HL-60 (cell line): ENCODE measurements at regions not wholly inside any gene's neighbourhood (a gene's known extent, or its start where the extent isn't known, plus 50 kb on each side); places are given as distances from the start of the nearest gene placed in this dataset.

Source experiments
- DNase-seq, 2 experiments: peaks; one replicate each; pipeline ENCODE4 v3.0.0-alpha.2; 2010 to 2020; ENCODE audit warnings: low read depth in 1 of 2, low spot score in 1 of 2
- H3K27ac ChIP-seq: fragments of 250-450 bp; sonication (Bioruptor Pico); replicated peaks from 2 replicates; pipeline ENCODE4 v1.5.1; 2020; ENCODE audit warnings: mild to moderate bottlenecking, moderate library complexity
- H3K27me3 ChIP-seq: fragments of 250-450 bp; sonication (Bioruptor Pico); 2 replicates; pipeline ENCODE4 v1.5.1; 2021; ENCODE audit warnings: mild to moderate bottlenecking, moderate library complexity; ENCODE audit not compliant: insufficient read depth, poor library complexity, severe bottlenecking
- H3K4me3 ChIP-seq: replicated peaks from 2 replicates; pipeline ENCODE4 v1.5.1; 2011; ENCODE audit warnings: mild to moderate bottlenecking, control low read depth, low read length; ENCODE audit not compliant: insufficient read depth
- CTCF ChIP-seq: IDR thresholded peaks from one replicate; pipeline ENCODE4 v1.5.1; 2011; ENCODE audit warnings: low read length, control low read depth, inconsistent platforms; ENCODE audit not compliant: insufficient read depth
- GABPA ChIP-seq: IDR thresholded peaks from 2 replicates; pipeline ENCODE4 v1.6.1; 2012; ENCODE audit warnings: low read depth
- POLR2AphosphoS5 ChIP-seq: IDR thresholded peaks from 2 replicates; pipeline ENCODE4 v1.6.1; 2012; ENCODE audit warnings: low read depth
- REST ChIP-seq: IDR thresholded peaks from 2 replicates; pipeline ENCODE4 v1.6.1; 2012; ENCODE audit warnings: low read depth; ENCODE audit not compliant: insufficient replicate concordance
- SPI1 ChIP-seq: IDR thresholded peaks from 2 replicates; pipeline ENCODE4 v1.6.1; 2012; ENCODE audit warnings: low read depth, mild to moderate bottlenecking, borderline replicate concordance

- Histone ChIP-seq H3K27me3 (no peaks in the 10 kb centered on the region), H3K27ac (no peak overlapping the region), H3K4me3 (no peak overlapping the region)
- DNase-seq: no peak
- TF ChIP-seq GABPA (no peak), SPI1 (no peak), POLR2AphosphoS5 (no peak), CTCF (no peak), REST (no peak)
Measured at GRCh38 chr2:209076151-209076550, 347.7 kb upstream of the MAP2 start.

GRCh38 chr2:209086761-209087160 is 337.1 kb upstream of the MAP2 start:
- Histone ChIP-seq H3K27ac (no peak overlapping the region), H3K4me3 (no peak overlapping the region), H3K27me3 (no peaks in the 10 kb centered on the region)
- DNase-seq: no peak
- TF ChIP-seq SPI1: no peak
- no peak for TF ChIP-seq POLR2AphosphoS5
- TF ChIP-seq REST: no peak

GRCh38 chr2:209091056-209091455 is 332.8 kb upstream of the MAP2 start:
- H3K27ac ChIP-seq: no peak overlapping the region
- DNase-seq: no peak

More at GRCh38 chr2:209091056-209091455, 332.8 kb upstream of the MAP2 start:
- H3K27me3 ChIP-seq: no peaks in the 10 kb centered on the region
- TF ChIP-seq POLR2AphosphoS5 (no peak), CTCF (no peak), REST (no peak), GABPA (no peak), SPI1 (no peak)
- no peak overlapping the region for H3K4me3 ChIP-seq
